ENCODE measurements at regions not wholly inside any gene's neighbourhood (a gene's known extent, or its start where the extent isn't known, plus 50 kb on each side); places are given as distances from the start of the nearest gene placed in this dataset.
"Not testable (repeated sequence)": the region's sequence is repeated elsewhere in the genome, so short reads cannot be mapped to it uniquely, and the experiment has no call there.

DNA sequence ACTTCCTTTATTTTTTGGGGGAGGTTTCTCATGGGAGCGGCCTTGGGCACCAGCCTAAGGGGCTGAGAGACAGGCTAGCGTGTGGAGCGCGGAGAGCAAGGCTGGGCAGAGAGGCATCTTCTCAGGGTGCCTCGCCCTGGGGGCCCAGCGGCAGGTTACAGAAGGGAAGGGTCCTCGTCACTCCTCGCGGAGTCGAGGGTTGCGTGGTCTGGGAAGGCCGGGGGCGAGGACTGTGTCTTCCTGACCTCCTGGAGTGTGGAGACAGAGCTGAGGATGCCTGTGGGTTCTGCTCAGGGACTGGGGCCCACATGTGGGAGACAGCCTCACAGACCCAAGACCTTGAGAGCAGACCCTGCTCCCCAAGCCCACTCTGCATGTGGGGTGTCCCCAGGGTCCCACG, 79.6 kb upstream of the LRPAP1 start:
- no peak for DNase-seq

- not testable (repeated sequence) for DNase-seq
Measured at GRCh38 chr4:3610851-3611250, 78.6 kb upstream of the LRPAP1 start.

GRCh38 chr4:3609905-3610304, 77.7 kb upstream of the LRPAP1 start:
- not testable (repeated sequence) for DNase-seq

DNA sequence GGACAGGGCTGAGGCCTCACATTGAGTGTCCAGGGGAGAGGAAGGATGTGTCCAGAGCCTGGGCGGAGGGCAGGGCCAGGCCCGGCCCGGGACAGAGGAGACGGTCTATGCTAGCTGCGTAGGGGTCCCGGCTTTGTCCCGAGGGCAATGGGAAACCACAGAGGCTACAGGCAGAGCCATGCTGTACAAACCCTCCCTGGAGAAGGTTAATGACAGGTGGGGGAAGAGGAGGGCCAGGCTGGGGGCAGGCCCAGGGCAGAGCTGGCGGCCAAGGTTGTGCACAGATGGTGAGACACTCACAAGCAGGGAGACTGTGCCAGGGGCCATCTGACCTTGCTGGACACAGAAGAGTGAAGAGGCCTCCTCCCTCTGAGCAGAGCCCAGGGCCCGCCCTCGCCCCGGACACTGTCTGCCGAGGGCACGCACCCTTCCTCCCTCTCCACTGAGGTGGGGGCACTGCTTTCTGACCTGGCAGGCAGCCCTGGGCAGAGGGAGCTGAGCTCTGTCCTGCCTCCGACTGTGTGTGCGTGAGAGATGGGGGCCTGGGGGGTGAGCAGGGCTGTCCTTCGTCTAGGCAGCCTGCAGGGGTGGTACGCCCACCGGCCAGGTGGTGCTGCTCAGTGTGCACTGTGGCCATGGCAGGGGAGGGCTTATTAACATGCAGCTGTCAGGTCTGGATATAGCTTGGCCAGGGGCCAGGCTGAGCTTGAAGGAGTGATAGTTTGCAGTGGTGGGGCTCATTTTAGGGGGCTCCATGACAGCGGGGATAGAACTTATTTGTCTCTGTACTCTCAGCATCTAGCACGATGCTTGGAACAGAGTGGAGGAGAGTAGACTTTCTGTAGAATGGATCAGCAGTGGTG, 75.7 kb upstream of the LRPAP1 start:
- no peak for DNase-seq

GRCh38 chr4:3606850-3607249, 74.6 kb upstream of the LRPAP1 start:
- not testable (repeated sequence) for DNase-seq

GRCh38 chr4:3606271-3606670, 74.0 kb upstream of the LRPAP1 start:
- DNase-seq, result not testable (repeated sequence)

DNA sequence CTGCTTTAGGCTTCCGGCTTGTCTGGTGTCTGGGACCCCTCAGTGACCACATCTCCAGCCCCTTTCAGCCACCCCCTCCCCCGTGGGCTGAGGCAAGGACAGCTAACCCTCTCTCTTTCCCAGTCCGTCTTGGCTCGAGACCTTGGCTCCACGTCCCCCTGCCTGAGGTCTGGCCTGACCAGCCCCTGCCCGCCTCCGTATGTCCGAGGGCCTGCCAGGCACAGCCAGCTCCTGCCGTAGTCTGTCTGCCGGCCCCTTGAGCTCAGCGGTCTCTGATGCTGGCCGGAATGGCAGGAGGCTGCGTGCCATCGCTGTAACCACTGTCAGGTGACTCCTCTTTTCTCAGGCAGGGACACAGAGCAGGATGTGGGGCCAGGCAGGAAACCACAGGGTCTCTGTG, 73.3 kb upstream of the LRPAP1 start:
- DNase-seq, result no peak

DNA sequence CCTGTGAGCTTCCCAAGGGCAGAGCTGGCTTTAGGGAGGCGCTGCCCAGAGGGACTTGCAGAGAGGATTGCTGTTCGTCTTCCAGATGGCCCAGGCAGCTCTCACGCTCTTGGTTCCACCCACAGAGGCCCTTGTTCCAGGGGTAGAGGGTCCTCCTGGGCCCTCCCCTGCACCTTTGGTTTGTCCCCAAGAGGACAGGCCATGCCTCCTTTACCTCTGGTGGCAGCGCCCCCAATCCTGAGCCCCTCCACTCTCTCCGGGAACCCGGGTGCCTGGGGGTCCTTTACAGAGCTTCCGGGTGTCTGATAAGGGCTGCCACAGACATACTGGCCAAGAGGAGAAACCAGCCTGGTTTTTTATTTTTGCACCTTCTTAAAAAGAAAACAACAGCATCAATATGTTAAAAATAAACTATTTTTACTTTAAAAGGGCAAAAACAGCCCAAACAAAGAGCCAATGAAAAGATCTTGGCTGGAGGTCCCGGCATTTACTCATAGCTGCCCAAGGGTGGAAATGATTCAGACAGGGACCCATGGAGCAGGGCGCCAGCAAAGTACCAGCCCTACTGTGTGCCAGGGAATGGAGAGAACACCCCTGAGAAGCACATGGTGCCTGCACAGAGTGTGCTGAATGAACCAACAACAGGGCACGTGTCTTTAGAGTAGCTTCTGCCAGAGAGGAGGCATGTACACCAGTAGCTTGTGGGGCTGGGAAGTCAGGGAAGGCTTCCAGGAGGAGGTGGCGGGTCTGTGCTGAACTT, 70.8 kb upstream of the LRPAP1 start:
- not testable (repeated sequence) for DNase-seq

DNA sequence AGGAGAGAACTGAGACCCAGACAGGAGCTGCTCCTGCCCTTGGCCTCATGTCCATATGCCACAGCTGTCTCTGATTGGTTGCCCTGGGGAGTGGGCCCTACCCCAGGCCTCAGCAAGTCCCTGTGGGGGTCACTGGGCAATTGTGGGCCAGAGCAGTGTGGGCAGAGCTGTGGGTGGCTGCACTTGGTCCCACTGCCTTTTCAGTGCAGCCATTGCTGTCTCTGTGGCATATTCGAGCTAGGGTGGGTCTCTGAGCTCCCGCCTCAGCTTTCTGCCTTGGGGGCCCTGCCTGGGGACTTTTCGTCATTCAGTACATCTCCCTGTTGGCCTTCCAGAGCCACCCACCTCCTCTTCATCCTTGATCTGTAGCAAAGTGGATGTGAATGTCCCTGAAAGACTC, 69.8 kb upstream of the LRPAP1 start:
- DNase-seq, result no peak

GRCh38 chr4:3601108-3601690, 69.0 kb upstream of the LRPAP1 start:
- DNase-seq, result not testable (repeated sequence)

GRCh38 chr4:3599951-3600350, 67.7 kb upstream of the LRPAP1 start:
- DNase-seq, result no peak

- no peak for DNase-seq
Measured at GRCh38 chr4:3598695-3599227, 66.5 kb upstream of the LRPAP1 start.

DNA sequence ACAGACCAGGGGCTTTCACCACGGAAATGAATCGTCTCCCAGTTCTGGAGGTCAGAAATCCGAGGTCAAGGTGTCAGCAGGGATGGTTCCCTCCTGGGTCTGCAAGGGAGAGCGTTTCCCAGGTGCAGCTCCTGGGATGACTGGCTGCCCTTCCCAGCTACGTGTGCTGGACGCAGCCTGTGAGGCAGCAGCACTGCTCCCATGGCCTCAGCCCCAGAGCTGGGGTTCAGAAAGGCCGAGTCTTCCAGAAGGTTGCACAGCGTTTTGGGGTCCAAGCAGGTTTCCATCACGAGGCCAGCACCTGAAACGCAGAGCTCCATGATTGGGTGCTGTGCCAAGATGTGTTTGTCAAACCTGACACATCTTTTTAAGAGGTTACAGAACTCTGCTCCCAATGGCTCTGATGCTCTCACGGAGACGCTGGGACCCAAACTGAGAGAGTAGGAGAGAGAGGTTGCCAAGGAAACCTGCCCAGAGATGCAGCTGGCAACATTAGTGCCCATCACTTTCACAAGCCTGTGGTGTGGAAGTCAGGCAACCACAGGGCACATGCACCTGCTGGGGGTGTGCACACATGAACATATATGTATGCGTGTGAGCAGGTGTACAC, 65.8 kb upstream of the LRPAP1 start:
- DNase-seq, result not testable (repeated sequence)

DNA sequence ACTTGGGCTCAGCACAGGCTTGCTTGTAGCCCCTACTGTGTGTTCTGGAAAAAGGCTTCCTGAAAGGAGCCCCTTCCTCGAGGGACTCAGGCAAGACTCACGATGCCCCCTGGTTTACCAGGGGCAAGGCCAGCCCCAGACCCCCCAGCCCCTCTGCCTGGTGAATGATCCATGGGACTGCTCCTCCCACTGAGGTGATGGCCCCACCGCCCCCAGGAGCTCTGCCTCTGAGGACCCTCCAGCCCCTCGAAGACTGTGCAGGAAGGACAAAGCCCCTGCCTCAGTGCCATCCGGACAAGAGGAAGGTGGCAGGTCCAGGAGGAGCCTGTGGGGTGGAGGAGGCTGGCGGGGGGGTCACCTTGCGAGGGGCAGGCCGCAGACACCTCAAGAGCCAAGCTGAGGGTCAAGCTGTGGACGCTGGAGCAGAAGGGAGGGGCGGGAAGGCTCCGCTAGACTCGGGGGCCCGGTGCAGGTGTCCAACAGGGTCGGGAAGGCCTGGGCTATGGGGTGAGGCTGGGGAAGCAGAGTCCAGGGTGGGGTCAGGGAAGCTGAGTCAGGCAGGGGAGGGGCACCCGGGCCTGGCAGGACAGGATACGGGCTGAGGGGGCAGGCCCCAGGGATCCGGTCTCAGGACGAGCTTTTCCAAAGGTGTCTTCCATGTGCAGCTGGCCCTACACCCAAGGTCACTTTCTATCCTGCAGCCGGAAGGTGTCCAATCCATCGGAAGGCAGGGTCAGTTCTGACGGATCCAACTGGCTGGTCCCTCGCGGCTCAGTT, 64.9 kb upstream of the LRPAP1 start:
- not testable (repeated sequence) for DNase-seq

GRCh38 chr4:3595627-3596291, 63.5 kb upstream of the LRPAP1 start:
- not testable (repeated sequence) for DNase-seq

GRCh38 chr4:3594751-3595150, 62.5 kb upstream of the LRPAP1 start:
- not testable (repeated sequence) for DNase-seq

GRCh38 chr4:3589946-3590924, 58.0 kb upstream of the LRPAP1 start:
- not testable (repeated sequence) for DNase-seq

GRCh38 chr4:3589379-3589778, 57.2 kb upstream of the LRPAP1 start:
- DNase-seq, result not testable (repeated sequence)

DNA sequence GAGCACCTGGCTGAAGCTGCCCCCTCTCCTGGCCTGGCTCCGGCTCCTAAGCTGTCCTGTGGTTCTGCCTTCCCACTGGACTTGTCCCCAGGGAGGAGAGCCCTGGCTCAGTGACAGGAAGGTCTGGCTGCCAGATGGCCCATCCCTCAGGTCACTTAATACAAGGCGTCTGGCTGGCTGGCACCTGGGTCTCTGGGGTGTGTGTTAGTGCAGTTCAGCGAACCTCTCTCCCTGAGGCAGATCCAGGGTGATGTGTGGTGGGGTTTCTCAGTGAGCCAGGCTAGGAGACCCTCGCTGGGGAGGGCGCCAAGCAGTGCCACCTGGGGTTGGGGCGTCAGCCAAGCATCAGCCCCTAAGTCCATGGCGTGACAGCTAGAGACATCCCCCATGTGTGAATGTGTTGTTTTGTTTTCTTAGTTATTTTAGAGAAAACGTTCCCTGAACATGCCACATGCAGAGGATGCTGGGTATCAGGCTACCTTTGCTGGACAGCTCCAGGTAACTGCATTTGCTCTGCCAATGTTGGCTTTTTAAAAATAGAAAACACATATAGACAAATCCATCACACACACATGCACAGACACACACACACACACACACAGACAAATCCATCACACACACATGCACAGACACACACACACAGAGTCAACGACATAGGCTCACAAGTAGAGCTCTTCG, 56.4 kb upstream of the LRPAP1 start:
- DNase-seq, result not testable (repeated sequence)

- not testable (repeated sequence) for DNase-seq
Measured at GRCh38 chr4:3586596-3586995, 54.4 kb upstream of the LRPAP1 start.

All from suppressor macrophage treated with lipopolysaccharide for 1 hour (primary cell).